ENCODE measurements at regions not wholly inside any gene's neighbourhood (a gene's known extent, or its start where the extent isn't known, plus 50 kb on each side); places are given as distances from the start of the nearest gene placed in this dataset.

DNA sequence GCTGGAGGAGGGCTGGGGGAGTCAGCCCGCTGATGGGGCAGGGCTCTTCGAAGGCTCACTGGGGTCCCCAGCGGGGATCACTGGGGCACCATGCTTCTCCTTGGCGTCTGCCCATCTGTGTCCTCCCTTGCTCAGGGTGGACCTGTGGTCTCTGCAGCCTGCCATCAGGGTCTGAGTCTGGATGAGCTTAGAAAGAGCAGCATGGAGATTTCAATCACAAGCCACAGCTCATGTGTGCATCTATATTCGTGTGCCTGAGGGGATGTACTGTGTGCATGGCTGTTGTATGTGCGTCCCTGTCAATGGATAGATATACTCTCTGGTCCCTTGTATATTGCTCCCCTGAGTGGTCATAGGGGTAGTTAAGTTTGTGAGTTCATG, 126.6 kb upstream of the SDK2 start:
- DNase-seq (ENCODE audit: low read depth in 1 of 2, low spot score in 2 of 2) (no peak), FAIRE-seq (no peak)
- Histone ChIP-seq H3K14ac (ENCODE audit: insufficient read length) (no peak overlapping the region), H3K4me3 (ENCODE audit: extremely low read depth in 1 of 4, insufficient read depth in 2 of 4, low read depth in 3 of 4, low read length in 4 of 4) (no peak overlapping the region), H3K4me1 (replicated peaks in 1 of 4; ENCODE audit: control insufficient read depth in 3 of 4, insufficient read depth in 4 of 4, low read length in 3 of 4) (no peaks in the 10 kb centered on the region; a peak in 1 of 7 replicates), H2BK5ac (ENCODE audit: low read depth, low read length) (no peak overlapping the region), H2AK5ac (ENCODE audit: low read depth, low read length) (no peak overlapping the region), H3K23me2 (ENCODE audit: low read depth, low read length) (no peaks in the 10 kb centered on the region), H4K8ac (ENCODE audit: extremely low read depth, insufficient read depth, low read length) (no peak overlapping the region), H4K20me1 (replicated peaks in 1 of 2; ENCODE audit: control insufficient read depth in 1 of 2, insufficient read depth in 2 of 2, low read length in 2 of 2) (no peaks in the 10 kb centered on the region), H4K91ac (replicated peaks; ENCODE audit: insufficient read length, low read length) (no peak overlapping the region), H2BK12ac (ENCODE audit: low read depth, low read length) (no peak overlapping the region), H4K5ac (ENCODE audit: insufficient read length, low read depth, low read length) (no peak overlapping the region), H3K56ac (replicated peaks; ENCODE audit: insufficient read length, low read depth, low read length) (no peak overlapping the region), H3K36me3 (ENCODE audit: control insufficient read depth in 2 of 4, insufficient read depth in 4 of 4, low read length in 3 of 4) (no peaks in the 10 kb centered on the region), H3K18ac (ENCODE audit: extremely low read depth, low read length) (no peak overlapping the region), H3K4me2 (ENCODE audit: insufficient read depth in 1 of 2, low read depth in 2 of 2, low read length in 2 of 2) (no peak overlapping the region), H3K27me3 (replicated peaks in 1 of 4; ENCODE audit: control insufficient read depth in 3 of 4, extremely low read depth in 1 of 4, insufficient read depth in 3 of 4, low read length in 3 of 4) (no peaks in the 10 kb centered on the region), H3K4ac (replicated peaks; ENCODE audit: insufficient read length, low read depth, low read length) (no peak overlapping the region), H2AFZ (ENCODE audit: low read length) (no peak overlapping the region; the same call in 1 of the 2 replicates), H3K79me2 (ENCODE audit: control insufficient read depth in 1 of 2, insufficient read depth in 2 of 2, low read length in 2 of 2) (no peaks in the 10 kb centered on the region), H3K23ac (ENCODE audit: insufficient read length) (no peak overlapping the region), H3K27ac (ENCODE audit: low read depth, low read length) (no peak overlapping the region), H2BK20ac (ENCODE audit: low read length) (no peak overlapping the region), H3K79me1 (ENCODE audit: low read depth, low read length) (no peaks in the 10 kb centered on the region), H3K9me3 (ENCODE audit: insufficient read depth in 2 of 2, low read depth in 1 of 2, low read length in 1 of 2) (peaks cover under 1 to 1% of the 10 kb centered on the region in 2 experiments; a peak in 2 of 4 replicates), H3K9ac (replicated peaks in 1 of 4; ENCODE audit: extremely low read depth in 1 of 4, low read depth in 3 of 4, low read length in 3 of 4) (no peak overlapping the region), H2BK15ac (ENCODE audit: low read length) (no peak overlapping the region), H2BK120ac (replicated peaks; ENCODE audit: low read depth, low read length) (no peak overlapping the region)
- CTCF ChIA-PET (ENCODE audit: partially characterized antibody), result interaction anchor here (0.6 to 6.0 kb wide), 4 partner anchors 11 to 442 kb away, joined by 3 to 28 read pairs (median 4); no protein-coding TSS in a partner anchor
- POLR2A ChIA-PET (ENCODE audit: partially characterized antibody), result no interaction called here
- 93% methylated on average over 6 of the region's 6 CpGs; no CpG with 5 or more reads in 1 of the 2 experiments for WGBS, 2 experiments (ENCODE audit: extremely low coverage in 1 of 2, insufficient coverage in 1 of 2, insufficient read length in 1 of 2, insufficient replicate concordance in 2 of 2, low coverage in 1 of 2, low lambda C conversion rate in 2 of 2, missing lambda C conversion rate in 1 of 2)
- TF ChIP-seq HDAC2 (IDR thresholded peaks at IDR 0.05; ENCODE audit: borderline replicate concordance in 1 of 2, low read depth in 2 of 2, low read length in 2 of 2), result no peak
- TF ChIP-seq POLR2AphosphoS5 (IDR thresholded peaks at IDR 0.05; ENCODE audit: low read depth, low read length), result no peak
- no peak for TF ChIP-seq NRF1 (IDR thresholded peaks at IDR 0.05; ENCODE audit: low read depth, low read length)
- no peak for TF ChIP-seq TAF7 (optimal IDR thresholded peaks at IDR 0.05; ENCODE audit: borderline replicate concordance, low read depth, low read length)
- no peak for TF ChIP-seq PHF8 (conservative IDR thresholded peaks at IDR 0.05; ENCODE audit: low read depth, low read length)
- TF ChIP-seq EZH2 (IDR thresholded peaks at IDR 0.05; ENCODE audit: low read depth, low read length, severe bottlenecking), result no peak
- no peak for TF ChIP-seq YY1 (IDR thresholded peaks at IDR 0.05; ENCODE audit: low read depth, low read length)
- TF ChIP-seq HDAC6 (IDR thresholded peaks at IDR 0.05; ENCODE audit: low read depth, low read length), result no peak
